Activated CD4-positive, alpha-beta T cell treated with anti-CD3 and anti-CD28 coated beads, Interleukin-2, amount 50 U/mL, for 16 hours (primary cell): ENCODE measurements at regions not wholly inside any gene's neighbourhood (a gene's known extent, or its start where the extent isn't known, plus 50 kb on each side); places are given as distances from the start of the nearest gene placed in this dataset.

Source experiments
- DNase-seq: peaks from one replicate; pipeline ENCODE4 v3.0.0-alpha.2; 2020

DNA sequence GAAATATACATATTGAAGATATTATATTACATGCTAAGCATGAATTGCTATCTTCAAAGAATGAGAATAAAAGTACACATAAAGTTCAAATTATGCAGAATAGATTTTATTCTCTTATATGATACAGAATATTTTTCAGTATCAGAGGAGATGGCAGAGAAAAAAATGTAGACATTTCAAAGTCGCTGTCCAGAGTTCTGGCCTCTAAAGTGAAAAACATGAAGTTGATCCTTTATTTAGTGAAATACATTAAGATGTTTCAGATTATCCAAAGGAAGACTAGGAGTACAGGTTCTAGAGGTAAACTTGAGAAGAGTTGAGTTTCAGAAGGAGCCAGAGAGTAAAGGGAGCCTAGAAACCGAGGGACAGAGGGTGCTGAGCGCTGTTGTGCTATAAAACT lies 303.6 kb downstream of the UTP18 start:
- no peak for DNase-seq

- no peak for DNase-seq
Measured at GRCh38 chr17:51572115-51572514, 311.8 kb downstream of the UTP18 start.
